Osteocyte (in vitro differentiated cells): ENCODE measurements at regions not wholly inside any gene's neighbourhood (a gene's known extent, or its start where the extent isn't known, plus 50 kb on each side); places are given as distances from the start of the nearest gene placed in this dataset.

ENCODE experiments used
- DNase-seq: peaks from one replicate; pipeline ENCODE4 v3.0.0; 2021; ENCODE audit warnings: mixed read lengths; ENCODE audit not compliant: unreplicated experiment; ENCODE audit errors: extremely low spot score
- H3K27ac Mint-ChIP-seq: one replicate; pipeline ENCODE4 v1.8.0; 2021; ENCODE audit warnings: mild to moderate bottlenecking, mixed read lengths; ENCODE audit not compliant: unreplicated experiment
- H3K27me3 Mint-ChIP-seq: one replicate; pipeline ENCODE4 v1.8.0; 2021; ENCODE audit warnings: mixed read lengths; ENCODE audit not compliant: unreplicated experiment
- H3K36me3 Mint-ChIP-seq: one replicate; pipeline ENCODE4 v1.8.0; 2021; ENCODE audit warnings: mixed read lengths; ENCODE audit not compliant: unreplicated experiment
- H3K4me1 Mint-ChIP-seq: one replicate; pipeline ENCODE4 v1.8.0; 2021; ENCODE audit warnings: mixed read lengths; ENCODE audit not compliant: unreplicated experiment
- H3K4me3 Mint-ChIP-seq: one replicate; pipeline ENCODE4 v1.8.0; 2021; ENCODE audit warnings: mild to moderate bottlenecking, moderate library complexity, mixed read lengths; ENCODE audit not compliant: unreplicated experiment
- H3K9me3 Mint-ChIP-seq: one replicate; pipeline ENCODE4 v1.8.0; 2021; ENCODE audit warnings: mixed read lengths; ENCODE audit not compliant: unreplicated experiment
- CTCF ChIP-seq: fragments of 200-600 bp; sonication (generic); IDR thresholded peaks from 2 replicates; pipeline ENCODE4 v1.5.0; 2021; ENCODE audit warnings: antibody characterized with exemption, mild to moderate bottlenecking, moderate library complexity

DNA sequence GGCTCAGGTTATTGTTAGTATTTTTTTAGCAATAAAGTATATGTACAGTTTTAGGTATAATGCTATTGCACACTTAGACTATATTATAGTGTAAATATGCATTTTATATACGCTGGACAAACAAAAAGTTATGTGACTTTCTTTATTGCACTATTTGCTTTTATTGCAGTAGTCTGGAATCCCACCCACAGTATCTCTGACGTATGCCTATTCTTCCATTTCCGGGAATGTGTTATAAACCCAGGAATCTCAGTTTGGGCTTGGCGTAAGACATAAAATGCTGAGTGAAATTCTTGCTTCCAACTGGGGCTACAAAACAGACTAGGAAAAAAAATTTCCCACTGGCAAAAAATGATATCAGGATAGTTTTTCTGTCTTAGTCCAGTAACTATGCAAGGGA is 119.1 kb downstream of the HTR1A start:
- H3K27me3 Mint-ChIP-seq: no peaks in the 10 kb centered on the region
- no peak for TF ChIP-seq CTCF
- H3K27ac Mint-ChIP-seq: no peak overlapping the region
- H3K4me3 Mint-ChIP-seq: no peak overlapping the region
- H3K4me1 Mint-ChIP-seq: no peaks in the 10 kb centered on the region
- peaks cover 27% of the 10 kb centered on the region for H3K9me3 Mint-ChIP-seq
- no peaks in the 10 kb centered on the region for H3K36me3 Mint-ChIP-seq
- DNase-seq: no peak

DNA sequence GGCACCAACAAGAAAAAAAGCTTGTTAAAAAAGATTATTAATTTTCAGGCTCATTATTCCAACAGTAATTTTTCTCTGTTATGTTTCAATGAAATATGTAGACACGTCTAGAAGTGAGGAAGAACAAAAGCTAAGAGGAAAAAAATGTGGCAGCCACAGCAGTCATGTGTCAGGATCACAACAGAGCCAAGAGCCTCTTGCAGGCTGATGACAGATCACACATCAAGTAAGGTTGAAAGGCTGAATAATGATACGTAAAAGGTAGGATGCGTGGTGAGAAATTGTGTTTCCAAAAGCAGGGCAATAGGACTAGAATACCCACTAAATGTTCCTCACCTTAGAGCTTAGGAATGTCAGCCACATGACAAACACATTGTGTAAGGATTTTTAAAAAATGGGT is 124.8 kb downstream of the HTR1A start:
- DNase-seq: no peak
- no peaks in the 10 kb centered on the region for H3K36me3 Mint-ChIP-seq
- peaks cover 29% of the 10 kb centered on the region for H3K9me3 Mint-ChIP-seq
- H3K4me3 Mint-ChIP-seq: no peak overlapping the region
- no peak for TF ChIP-seq CTCF
- H3K27ac Mint-ChIP-seq: no peak overlapping the region
- H3K4me1 Mint-ChIP-seq: no peaks in the 10 kb centered on the region
- no peaks in the 10 kb centered on the region for H3K27me3 Mint-ChIP-seq

DNA sequence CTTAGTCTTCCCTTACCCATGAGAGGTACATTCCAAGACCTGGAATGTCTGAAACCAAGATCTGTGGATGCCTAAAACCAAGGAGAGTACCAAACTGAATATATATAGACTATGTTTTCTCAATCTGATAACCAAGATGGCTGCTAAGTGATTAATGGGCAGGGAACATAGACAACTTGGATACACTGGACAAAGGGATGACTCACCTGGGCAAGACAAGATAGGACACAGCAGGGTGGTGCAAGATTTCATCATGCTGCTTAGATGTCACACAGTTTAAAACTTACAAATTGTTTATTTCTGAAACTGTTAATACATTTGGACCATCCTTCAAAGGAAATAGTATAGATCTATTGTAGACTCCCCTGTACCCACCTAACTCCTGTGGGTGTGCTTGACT is 130.9 kb downstream of the HTR1A start:
- TF ChIP-seq CTCF: no peak
- H3K36me3 Mint-ChIP-seq: no peaks in the 10 kb centered on the region
- H3K27ac Mint-ChIP-seq: no peak overlapping the region
- no peaks in the 10 kb centered on the region for H3K27me3 Mint-ChIP-seq
- no peak for DNase-seq
- H3K4me1 Mint-ChIP-seq: no peaks in the 10 kb centered on the region
- H3K9me3 Mint-ChIP-seq: peaks cover 10% of the 10 kb centered on the region
- H3K4me3 Mint-ChIP-seq: no peak overlapping the region

DNA sequence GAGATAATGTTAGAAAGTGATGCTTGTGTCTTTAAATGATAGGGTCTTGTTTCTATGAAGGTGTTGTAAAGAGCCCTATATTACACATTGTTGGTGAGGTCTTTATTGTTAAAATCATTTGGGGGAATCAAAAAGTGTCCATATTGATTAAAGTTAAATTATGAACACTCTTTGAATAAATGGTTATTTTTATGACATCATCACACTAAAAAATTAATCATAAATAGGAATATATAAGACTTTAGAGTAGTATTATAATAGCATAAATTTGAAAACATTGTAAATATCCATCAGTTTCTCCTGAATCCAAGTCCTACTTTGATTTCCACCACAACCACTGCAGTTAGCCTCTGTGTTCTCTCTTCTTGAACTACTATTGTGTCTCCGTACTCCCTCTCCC is 136.3 kb downstream of the HTR1A start:
- Mint-ChIP-seq H3K9me3 (peaks cover 3% of the 10 kb centered on the region), H3K36me3 (no peaks in the 10 kb centered on the region), H3K27ac (no peak overlapping the region), H3K4me1 (no peaks in the 10 kb centered on the region), H3K4me3 (no peak overlapping the region), H3K27me3 (no peaks in the 10 kb centered on the region)
- no peak for TF ChIP-seq CTCF
- no peak for DNase-seq

DNA sequence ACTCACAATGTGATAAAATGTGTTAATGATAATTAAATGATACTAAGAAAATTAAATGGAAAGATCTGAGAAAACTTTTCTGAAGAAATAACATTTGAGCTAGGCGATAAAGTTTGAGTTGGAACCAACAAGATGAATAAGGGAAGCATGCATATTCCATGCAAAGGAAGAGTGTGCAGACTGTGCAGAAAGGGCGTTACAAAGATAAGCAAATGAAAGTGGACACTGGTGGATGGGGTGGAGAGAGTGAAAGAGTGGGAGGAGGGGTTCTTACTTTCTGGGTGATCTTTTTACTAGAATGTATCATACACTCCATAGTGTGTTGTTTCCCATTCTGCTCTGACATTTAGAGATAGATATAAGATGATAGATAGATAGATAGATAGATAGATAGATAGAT is 138.7 kb downstream of the HTR1A start:
- H3K27me3 Mint-ChIP-seq: no peaks in the 10 kb centered on the region
- DNase-seq: no peak
- H3K4me1 Mint-ChIP-seq: no peaks in the 10 kb centered on the region
- no peak for TF ChIP-seq CTCF
- H3K4me3 Mint-ChIP-seq: no peak overlapping the region
- H3K9me3 Mint-ChIP-seq: peaks cover 3% of the 10 kb centered on the region
- no peak overlapping the region for H3K27ac Mint-ChIP-seq
- no peaks in the 10 kb centered on the region for H3K36me3 Mint-ChIP-seq
